Adrenal gland (tissue), 9 donors: ENCODE measurements at regions not wholly inside any gene's neighbourhood (a gene's known extent, or its start where the extent isn't known, plus 50 kb on each side); places are given as distances from the start of the nearest gene placed in this dataset.
A peak's percentile ranks its signal among the peaks of the same experiment; 100 is the strongest.

Experiments
- DNase-seq, 7 donors: peaks; one replicate each; pipeline ENCODE4 v3.0.0-alpha.2; 2019 to 2020
- H3K27ac ChIP-seq, 5 donors: fragments of 200-600 bp; sonication (generic) in 4 of 5; 1 replicate in 3 of 5; 2 replicates in 2 of 5; pipeline versions ENCODE4 v1.5.1 to v1.8.0; 2016 to 2020; ENCODE audit warnings: mild to moderate bottlenecking in 1 of 5
- H3K27me3 ChIP-seq: fragments of 200-600 bp; 2 replicates; pipeline ENCODE4 v1.8.0; 2021
- H3K36me3 ChIP-seq, 2 donors: fragments of 200-600 bp; replicated peaks in 1 of 2; 1 replicate in 1 of 2; 2 replicates in 1 of 2; pipeline versions ENCODE4 v1.5.1 to v1.8.0; 2018 to 2022
- H3K4me1 ChIP-seq, 2 donors: fragments of 200-600 bp; replicated peaks in 1 of 2; 1 replicate in 1 of 2; 2 replicates in 1 of 2; pipeline versions ENCODE4 v1.5.1 to v1.8.0; 2018 to 2021
- H3K4me3 ChIP-seq, 4 donors: fragments of 200-600 bp; sonication (generic) in 3 of 4; one replicate each; pipeline ENCODE4 v1.5.1; 2016 to 2018
- H3K9me3 ChIP-seq, 3 donors: fragments of 200-600 bp; sonication (generic) in 1 of 3; replicated peaks in 1 of 3; 1 replicate in 2 of 3; 2 replicates in 1 of 3; pipeline versions ENCODE4 v1.5.1 to v1.8.0; 2016 to 2021
- CTCF ChIP-seq, 6 experiments: fragments of 450-650 bp in 4 of 6; fragments of 200-600 bp in 2 of 6; sonication (generic) in 1 of 6; IDR thresholded peaks; 1 replicate in 5 of 6; 2 replicates in 1 of 6; pipeline versions ENCODE4 v1.5.1 to v1.8.0; 2016 to 2021; ENCODE audit warnings: antibody characterized with exemption in 6 of 6, mild to moderate bottlenecking in 2 of 6, moderate library complexity in 1 of 6
- POLR2A ChIP-seq, 2 donors: fragments of 450-650 bp; IDR thresholded peaks; one replicate each; pipeline ENCODE4 v1.6.1; 2017; ENCODE audit warnings: antibody characterized with exemption in 2 of 2, mild to moderate bottlenecking in 2 of 2, moderate library complexity in 1 of 2
- WGBS, 4 donors: extraction: QIAGEN DNeasy Blood & Tissue Kit in 2 of 4; methylation state at CpG; one replicate each; pipeline versions ENCODE4 v1.1.5 to v1.1.7; 2013 to 2017; 5-methylcytosine and 5-hydroxymethylcytosine counted together
- intact Hi-C, 2 donors: fragments of 100-400 bp; cut with DNase I; formaldehyde crosslinking; loops; one replicate each; pipeline versions ENCODE4 v1.14.1 to v1.15.0; 2022 to 2023
- small RNA-seq, 2 donors: library from RNA; depleted of rRNA; stranded (forward); fragments of <200 nt; gene quantifications; one replicate each; pipeline ENCODE3, GENCODE V24; 2016
- donor health status: healthy with polysubstance abuse.
- donor health status: Bipolar disorder and iron deficiency.
- donor health status: DM: yes; HTN: yes; CAD: no.
- donor health status: DM: no; HTN: no; CAD: no.
- donor health status: DM: no; HTN: no; CAD: no.

- intact Hi-C loops, result loop anchor here in 1 of 2 donors (10.0 kb wide), 1 partner anchor 118 kb away; no protein-coding TSS in a partner anchor
- H3K36me3 ChIP-seq, result no peaks in the 10 kb centered on the region
- no peaks in the 10 kb centered on the region for H3K4me1 ChIP-seq
- H3K9me3 ChIP-seq, result no peaks in the 10 kb centered on the region
- no peak for DNase-seq
- 54 to 65% (median 65%) methylated on average over 5 of the region's 5 CpGs for WGBS, 4 donors
- peak overlapping the region in 2 of 5 donors; percentile 0 to 9 for H3K27ac ChIP-seq
- no peak overlapping the region for H3K4me3 ChIP-seq
- TF ChIP-seq CTCF (IDR thresholded peaks at IDR 0.05) (no peak), POLR2A (IDR thresholded peaks at IDR 0.05) (no peak)
- no peaks in the 10 kb centered on the region for H3K27me3 ChIP-seq
Observed at GRCh38 chr5:67246546-67247268, 50.1 kb upstream of the CD180 start.

Small RNAs in the stretch of these regions (small RNA-seq; reads per million reads assigned to genes)
- gene AC024581.2 (0 reads per million in 2 donors), gene RNU6-1232P (0 reads per million in 2 donors)
